ENCODE measurements at regions not wholly inside any gene's neighbourhood (a gene's known extent, or its start where the extent isn't known, plus 50 kb on each side); places are given as distances from the start of the nearest gene placed in this dataset.

DNA sequence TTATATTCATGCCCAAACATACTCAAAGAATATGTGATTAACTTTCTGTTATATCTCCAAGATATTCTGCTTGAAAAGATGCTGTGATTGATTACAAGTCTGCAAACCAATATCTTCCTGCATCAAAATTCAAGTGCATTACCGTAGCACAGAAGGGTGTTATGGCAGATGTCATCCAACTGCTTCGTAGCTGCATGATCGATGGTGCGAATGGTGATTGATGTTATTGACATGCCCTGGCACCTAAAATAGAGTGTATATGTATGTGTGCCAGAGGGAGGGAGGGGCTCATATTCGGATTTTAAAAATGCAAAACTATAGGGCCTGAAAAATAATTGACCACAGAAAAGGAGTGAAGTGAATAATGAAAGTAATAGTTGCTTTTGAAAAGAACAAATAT is 882.1 kb upstream of the NUDT12 start:
- TF ChIP-seq ARNT (IDR thresholded peaks at IDR 0.05) (no peak), FOXM1 (IDR thresholded peaks at IDR 0.05; ENCODE audit: borderline replicate concordance) (no peak), ELF4 (IDR thresholded peaks at IDR 0.05) (no peak), BHLHE40 (IDR thresholded peaks at IDR 0.05; ENCODE audit: borderline replicate concordance) (no peak), FOXK2 (IDR thresholded peaks at IDR 0.05) (no peak), SP1 (IDR thresholded peaks at IDR 0.05) (no peak), ZNF384 (IDR thresholded peaks at IDR 0.05) (no peak), CTBP1 (IDR thresholded peaks at IDR 0.05; ENCODE audit: borderline replicate concordance) (no peak), HDGF (IDR thresholded peaks at IDR 0.05; ENCODE audit: borderline replicate concordance) (no peak), FOXA1 (IDR thresholded peaks at IDR 0.05) (no peak), LEF1 (IDR thresholded peaks at IDR 0.05; ENCODE audit: borderline replicate concordance) (no peak), L3MBTL2 (conservative IDR thresholded peaks at IDR 0.05) (no peak), NFRKB (IDR thresholded peaks at IDR 0.05) (no peak)

Data from HEK293T (cell line).